IMR-90 (cell line): ENCODE measurements at regions not wholly inside any gene's neighbourhood (a gene's known extent, or its start where the extent isn't known, plus 50 kb on each side); places are given as distances from the start of the nearest gene placed in this dataset.

Experiments used
- ATAC-seq: fragments of 200-7000 bp; cut with Tn5 transposase; 2 replicates; pipeline ENCODE4 v1.9.1; 2020; ENCODE audit warnings: low read depth, mild to moderate bottlenecking, moderate library complexity
- BruUV-seq: library from RNA; stranded (reverse); fragments of 400-500 nt; replicated peaks from 2 replicates; lab custom pipeline; 2021; lab: Mats Ljungman, UMichigan
- CTCF ChIA-PET: fragments of 300-600 bp; formaldehyde crosslinking; extraction: SDS; loops from one replicate; lab custom pipeline; 2021; ENCODE audit warnings: antibody characterized with exemption; lab: Yijun Ruan, JAX
- POLR2A ChIA-PET: fragments of 300-600 bp; sonication (Branson Sonifier 250); formaldehyde crosslinking; loops from one replicate; lab custom pipeline; 2022; ENCODE audit warnings: antibody characterized with exemption; ENCODE audit not compliant: unreplicated experiment; lab: Charles Lee
- DNase-seq: peaks from one replicate; pipeline ENCODE4 v3.0.0; 2013
- H2AFZ ChIP-seq: replicated peaks from 2 replicates; pipeline ENCODE3; 2013; ENCODE audit warnings: low read length, mild to moderate bottlenecking; ENCODE audit not compliant: poor library complexity
- H2AK5ac ChIP-seq: 2 replicates; pipeline ENCODE4 v1.6.1; 2013; ENCODE audit warnings: low read depth, low read length, inconsistent platforms
- H2AK9ac ChIP-seq: replicated peaks from 2 replicates; pipeline ENCODE3; 2013; ENCODE audit warnings: mild to moderate bottlenecking, low read depth, low read length, moderate library complexity; ENCODE audit not compliant: poor library complexity
- H2BK120ac ChIP-seq: 2 replicates; pipeline ENCODE4 v1.6.1; 2013; ENCODE audit warnings: low read depth, low read length, inconsistent platforms
- H2BK15ac ChIP-seq: 3 replicates; pipeline ENCODE4 v1.6.1; 2013; ENCODE audit warnings: low read depth, low read length, inconsistent platforms
- H2BK20ac ChIP-seq: 2 replicates; pipeline ENCODE4 v1.6.1; 2013; ENCODE audit warnings: low read depth, mild to moderate bottlenecking, inconsistent platforms, low read length, moderate library complexity
- H2BK5ac ChIP-seq: 2 replicates; pipeline ENCODE4 v1.6.1; 2013; ENCODE audit warnings: mild to moderate bottlenecking, low read depth, low read length, inconsistent platforms; ENCODE audit not compliant: poor library complexity, severe bottlenecking
- H3K14ac ChIP-seq: replicated peaks from 2 replicates; pipeline ENCODE4 v1.6.1; 2013; ENCODE audit warnings: low read depth, low read length, inconsistent platforms
- H3K18ac ChIP-seq: 2 replicates; pipeline ENCODE4 v1.6.1; 2013; ENCODE audit warnings: low read depth, low read length, control low read depth
- H3K23ac ChIP-seq: 2 replicates; pipeline ENCODE4 v1.6.1; 2013; ENCODE audit warnings: low read depth, low read length, inconsistent platforms
- H3K27ac ChIP-seq: 2 replicates; pipeline ENCODE4 v1.5.1; 2013; ENCODE audit warnings: mild to moderate bottlenecking, control low read depth, low read length; ENCODE audit not compliant: insufficient read depth
- H3K27me3 ChIP-seq: 2 replicates; pipeline ENCODE4 v1.6.1; 2013; ENCODE audit warnings: low read length; ENCODE audit not compliant: control insufficient read depth, insufficient read depth
- H3K36me3 ChIP-seq: 2 replicates; pipeline ENCODE4 v1.6.1; 2013; ENCODE audit warnings: low read length, mixed read lengths; ENCODE audit not compliant: control insufficient read depth, insufficient read depth
- H3K4ac ChIP-seq: 2 replicates; pipeline ENCODE4 v1.6.1; 2013; ENCODE audit warnings: low read depth, low read length, inconsistent platforms
- H3K4me1 ChIP-seq: 2 replicates; pipeline ENCODE4 v1.6.1; 2013; ENCODE audit warnings: low read length, mixed read lengths; ENCODE audit not compliant: control insufficient read depth, insufficient read depth
- H3K4me2 ChIP-seq: 2 replicates; pipeline ENCODE4 v1.6.1; 2013; ENCODE audit warnings: low read depth, mild to moderate bottlenecking, control low read depth, low read length, moderate library complexity
- H3K4me3 ChIP-seq: 2 replicates; pipeline ENCODE4 v1.5.1; 2013; ENCODE audit warnings: low read depth, mild to moderate bottlenecking, control low read depth, low read length, moderate library complexity; ENCODE audit not compliant: insufficient read depth
- H3K56ac ChIP-seq: 2 replicates; pipeline ENCODE4 v1.6.1; 2013; ENCODE audit warnings: low read length, inconsistent platforms; ENCODE audit not compliant: insufficient read depth; ENCODE audit errors: extremely low read depth
- H3K79me1 ChIP-seq, 2 experiments: 2 replicates each; pipeline ENCODE4 v1.6.1; 2013; ENCODE audit warnings: low read length in 2 of 2, inconsistent platforms in 1 of 2, low read depth in 1 of 2
- H3K9ac ChIP-seq: 2 replicates; pipeline ENCODE4 v1.6.1; 2013; ENCODE audit warnings: low read depth, low read length, control low read depth
- H3K9me1 ChIP-seq: 2 replicates; pipeline ENCODE4 v1.6.1; 2013; ENCODE audit warnings: low read length, inconsistent platforms; ENCODE audit not compliant: insufficient read depth
- H3K9me3 ChIP-seq: 2 replicates; pipeline ENCODE4 v1.6.1; 2013; ENCODE audit warnings: low read length; ENCODE audit not compliant: control insufficient read depth, insufficient read depth
- H4K20me1 ChIP-seq: 2 replicates; pipeline ENCODE4 v1.6.1; 2013; ENCODE audit warnings: low read length, inconsistent platforms; ENCODE audit not compliant: insufficient read depth
- H4K5ac ChIP-seq: 2 replicates; pipeline ENCODE4 v1.6.1; 2013; ENCODE audit warnings: mild to moderate bottlenecking, low read depth, low read length, control low read depth
- H4K8ac ChIP-seq, 2 experiments: 2 replicates each; pipeline ENCODE4 v1.6.1; 2013; ENCODE audit warnings: low read depth in 2 of 2, low read length in 2 of 2, control low read depth in 1 of 2, inconsistent platforms in 1 of 2
- H4K91ac ChIP-seq: 2 replicates; pipeline ENCODE4 v1.6.1; 2013; ENCODE audit warnings: low read depth, low read length, inconsistent platforms; ENCODE audit not compliant: insufficient read depth
- BHLHE40 ChIP-seq: fragments of 150-350 bp; IDR thresholded peaks from 2 replicates; pipeline ENCODE4 v1.6.1; 2016; ENCODE audit warnings: mild to moderate bottlenecking, low read depth, low read length
- CEBPB ChIP-seq: IDR thresholded peaks from 2 replicates; pipeline ENCODE4 v1.6.1; 2012; ENCODE audit warnings: low read depth, low read length, improper control_type of control experiment
- CHD1 ChIP-seq: IDR thresholded peaks from 2 replicates; pipeline ENCODE4 v1.6.1; 2012; ENCODE audit warnings: low read depth, low read length, improper control_type of control experiment
- CTCF ChIP-seq: conservative IDR thresholded peaks from 2 replicates; pipeline ENCODE4 v1.5.1; 2012; ENCODE audit warnings: mild to moderate bottlenecking, low read depth, low read length, improper control_type of control experiment
- ELK1 ChIP-seq: fragments of 150-350 bp; IDR thresholded peaks from 2 replicates; pipeline ENCODE4 v1.6.1; 2016; ENCODE audit warnings: low read depth, mild to moderate bottlenecking, low read length, moderate library complexity, borderline replicate concordance
- FOS ChIP-seq: fragments of 150-350 bp; IDR thresholded peaks from 2 replicates; pipeline ENCODE4 v1.6.1; 2016; ENCODE audit warnings: low read depth, low read length
- MAFK ChIP-seq: IDR thresholded peaks from 2 replicates; pipeline ENCODE4 v1.6.1; 2012; ENCODE audit warnings: low read depth, low read length, improper control_type of control experiment
- MAZ ChIP-seq: IDR thresholded peaks from 2 replicates; pipeline ENCODE4 v1.6.1; 2012; ENCODE audit warnings: low read depth, mild to moderate bottlenecking, low read length, improper control_type of control experiment, moderate library complexity, borderline replicate concordance
- MXI1 ChIP-seq: IDR thresholded peaks from 2 replicates; pipeline ENCODE4 v1.6.1; 2012; ENCODE audit warnings: low read depth, mild to moderate bottlenecking, low read length, moderate library complexity, borderline replicate concordance
- NFE2L2 ChIP-seq: fragments of 150-350 bp; IDR thresholded peaks from 2 replicates; pipeline ENCODE4 v1.6.1; 2016; ENCODE audit warnings: low read depth, mild to moderate bottlenecking, low read length
- POLR2A ChIP-seq: IDR thresholded peaks from 2 replicates; pipeline ENCODE4 v1.6.1; 2012; ENCODE audit warnings: mild to moderate bottlenecking, low read depth, low read length
- RAD21 ChIP-seq: IDR thresholded peaks from 2 replicates; pipeline ENCODE4 v1.6.1; 2012; ENCODE audit warnings: low read length, improper control_type of control experiment
- RCOR1 ChIP-seq: IDR thresholded peaks from 2 replicates; pipeline ENCODE4 v1.6.1; 2012; ENCODE audit warnings: mild to moderate bottlenecking, low read length, improper control_type of control experiment; ENCODE audit not compliant: insufficient replicate concordance
- RFX5 ChIP-seq: IDR thresholded peaks from 2 replicates; pipeline ENCODE4 v1.8.0; 2012; ENCODE audit warnings: low read depth, mild to moderate bottlenecking, low read length, moderate library complexity
- SMC3 ChIP-seq: fragments of 150-350 bp; IDR thresholded peaks from 2 replicates; pipeline ENCODE4 v1.6.1; 2016; ENCODE audit warnings: low read depth, mild to moderate bottlenecking, antibody characterized with exemption, low read length, moderate library complexity
- USF2 ChIP-seq: fragments of 150-350 bp; IDR thresholded peaks from 2 replicates; pipeline ENCODE4 v1.6.1; 2017; ENCODE audit warnings: mild to moderate bottlenecking, antibody characterized with exemption, low read length, low read depth
- WGBS, 2 experiments: methylation state at CpG; one replicate each; pipeline versions ENCODE4 v1.1.5 to v1.1.7; 2013; ENCODE audit warnings: missing lambda C conversion rate in 2 of 2; ENCODE audit not compliant: insufficient read length in 1 of 2; ENCODE audit errors: extremely low coverage in 2 of 2; 5-methylcytosine and 5-hydroxymethylcytosine counted together
- dilution Hi-C: fragments of 300-500 bp; cut with HindIII; formaldehyde crosslinking; loops from one replicate; pipeline ENCODE4 v1.14.3; 2018; ENCODE audit warnings: low sequenced_read_pairs; ENCODE audit not compliant: unreplicated experiment
- in situ Hi-C: fragments of 300-500 bp; cut with MboI; formaldehyde crosslinking; loops from 3 replicates; pipeline ENCODE4 v1.14.3; 2019; ENCODE audit warnings: low sequenced_read_pairs, inconsistent platforms, mixed read lengths
- intact Hi-C: fragments of 100-400 bp; cut with micrococcal nuclease; formaldehyde crosslinking; loops from 2 replicates; pipeline ENCODE4 v1.10.0; 2022

GRCh38 chr20:9923648-9924047 is 84.8 kb upstream of the PAK5 start:
- no peak overlapping the region for H3K27ac ChIP-seq
- H3K9ac ChIP-seq = no peak overlapping the region
- no peak overlapping the region for H4K91ac ChIP-seq
- no peak overlapping the region for H3K18ac ChIP-seq
- H3K4me2 ChIP-seq = no peak overlapping the region
- no peaks in the 10 kb centered on the region for H3K79me1 ChIP-seq
- no peaks in the 10 kb centered on the region for H4K20me1 ChIP-seq
- no TSS peak for BruUV-seq
- no peak overlapping the region for H2AK9ac ChIP-seq
- H2BK20ac ChIP-seq = no peak overlapping the region
- ATAC-seq (no peak), DNase-seq (no peak)
- H3K23ac ChIP-seq = no peak overlapping the region
- H3K4ac ChIP-seq = no peak overlapping the region
- no peak overlapping the region for H3K14ac ChIP-seq
- no peaks in the 10 kb centered on the region for H3K4me1 ChIP-seq
- no peak overlapping the region for H2BK5ac ChIP-seq
- TF ChIP-seq ELK1 (no peak), CEBPB (no peak), RCOR1 (no peak), MAFK (no peak), SMC3 (no peak), NFE2L2 (no peak), CTCF (no peak), FOS (no peak), POLR2A (no peak), MAZ (no peak), USF2 (no peak), RAD21 (no peak), BHLHE40 (no peak), RFX5 (no peak), MXI1 (no peak), CHD1 (no peak)
- dilution Hi-C loops (no loop called here), intact Hi-C loops (no loop called here), in situ Hi-C loops (loop anchor here (25.0 kb wide), 1 partner anchor 511 kb away; no protein-coding TSS in a partner anchor)
- peaks cover 1% of the 10 kb centered on the region; the same call in 1 of the 2 replicates for H3K27me3 ChIP-seq
- H3K4me3 ChIP-seq = no peak overlapping the region
- H2BK15ac ChIP-seq = no peak overlapping the region
- H2AFZ ChIP-seq = no peak overlapping the region
- no peak overlapping the region for H4K5ac ChIP-seq
- CTCF ChIA-PET = interaction anchor here (0.7 kb wide), 1 partner anchor 223 kb away, joined by 3 read pairs; no protein-coding TSS in a partner anchor
- no peak overlapping the region for H2BK120ac ChIP-seq
- H3K56ac ChIP-seq = no peak overlapping the region
- WGBS, 2 experiments = no CpG with 5 or more reads among the region's 4 CpGs
- POLR2A ChIA-PET = no interaction called here
- H3K9me1 ChIP-seq = no peaks in the 10 kb centered on the region
- H2AK5ac ChIP-seq = no peak overlapping the region
- H3K9me3 ChIP-seq = no peaks in the 10 kb centered on the region
- H4K8ac ChIP-seq = no peak overlapping the region
- no peaks in the 10 kb centered on the region for H3K36me3 ChIP-seq
